ENCODE measurements at regions not wholly inside any gene's neighbourhood (a gene's known extent, or its start where the extent isn't known, plus 50 kb on each side); places are given as distances from the start of the nearest gene placed in this dataset.

DNA sequence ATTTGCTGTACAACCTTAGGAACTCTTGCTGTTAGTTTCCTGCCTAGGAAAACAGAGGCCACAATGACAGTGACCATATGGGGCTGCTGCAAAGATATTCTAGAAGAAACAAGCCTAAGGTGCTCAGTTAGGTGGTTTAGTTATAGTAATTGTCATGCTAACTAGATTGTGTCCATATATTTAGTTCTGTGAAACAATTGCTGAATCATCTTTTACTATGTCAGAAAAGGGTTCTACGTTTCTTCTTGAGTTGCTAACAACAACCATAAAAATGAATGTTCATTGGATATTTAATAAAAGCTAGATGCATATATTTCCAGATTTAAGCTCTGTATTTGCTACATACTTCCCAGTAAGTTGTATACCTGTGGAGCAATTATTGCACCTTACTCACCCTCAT is 597.2 kb upstream of the KLHL29 start:
- no peak for TF ChIP-seq Cebpa-rat (IDR thresholded peaks at IDR 0.05)
- no peaks in the 10 kb centered on the region for H3K4me1 ChIP-seq
- no peak overlapping the region for H3K27ac ChIP-seq
- H3K9me3 ChIP-seq (replicated peaks in 1 of 11): no peaks in the 10 kb centered on the region
- H3K4me3 ChIP-seq: no peak overlapping the region
- no peaks in the 10 kb centered on the region for H4K20me1 ChIP-seq
- no peaks in the 10 kb centered on the region for H3K36me3 ChIP-seq
- H3K4me2 ChIP-seq: no peak overlapping the region
- no peaks in the 10 kb centered on the region for H3K27me3 ChIP-seq
- H3K9ac ChIP-seq: no peak overlapping the region

DNA sequence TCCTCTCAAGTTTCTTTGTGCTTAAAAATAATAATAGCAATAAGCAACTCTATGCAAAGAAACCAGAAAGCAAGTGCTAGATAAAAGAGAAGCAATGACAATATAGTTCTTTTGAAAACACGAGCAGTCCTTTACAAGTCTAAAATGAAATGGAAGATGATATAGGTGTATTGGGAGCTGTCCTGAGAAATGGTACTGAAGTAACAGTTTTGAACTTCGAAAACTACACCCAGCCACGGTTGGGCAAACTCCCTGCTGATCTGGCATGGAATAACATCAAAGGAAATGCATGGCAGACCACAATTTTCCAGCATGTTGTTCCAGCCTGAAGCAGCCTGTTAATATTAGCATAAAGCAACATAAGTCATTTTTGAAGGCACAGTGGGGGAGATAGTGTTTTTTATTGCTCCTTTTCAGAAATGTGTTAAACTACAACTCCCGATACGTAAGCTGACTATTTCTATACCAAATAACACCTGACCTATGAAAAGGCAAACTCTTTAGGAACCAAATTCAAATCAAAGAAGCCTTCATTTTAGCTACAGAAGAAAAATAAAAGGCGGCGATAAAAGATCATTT is 596.1 kb upstream of the KLHL29 start:
- Histone ChIP-seq H3K36me3 (no peaks in the 10 kb centered on the region), H3K4me2 (no peak overlapping the region), H3K9ac (no peak overlapping the region), H3K4me3 (no peak overlapping the region), H3K27me3 (no peaks in the 10 kb centered on the region), H3K9me3 (replicated peaks in 1 of 11) (no peaks in the 10 kb centered on the region), H4K20me1 (no peaks in the 10 kb centered on the region), H3K27ac (no peak overlapping the region), H3K4me1 (no peaks in the 10 kb centered on the region)
- TF ChIP-seq Cebpa-rat (IDR thresholded peaks at IDR 0.05): no peak

DNA sequence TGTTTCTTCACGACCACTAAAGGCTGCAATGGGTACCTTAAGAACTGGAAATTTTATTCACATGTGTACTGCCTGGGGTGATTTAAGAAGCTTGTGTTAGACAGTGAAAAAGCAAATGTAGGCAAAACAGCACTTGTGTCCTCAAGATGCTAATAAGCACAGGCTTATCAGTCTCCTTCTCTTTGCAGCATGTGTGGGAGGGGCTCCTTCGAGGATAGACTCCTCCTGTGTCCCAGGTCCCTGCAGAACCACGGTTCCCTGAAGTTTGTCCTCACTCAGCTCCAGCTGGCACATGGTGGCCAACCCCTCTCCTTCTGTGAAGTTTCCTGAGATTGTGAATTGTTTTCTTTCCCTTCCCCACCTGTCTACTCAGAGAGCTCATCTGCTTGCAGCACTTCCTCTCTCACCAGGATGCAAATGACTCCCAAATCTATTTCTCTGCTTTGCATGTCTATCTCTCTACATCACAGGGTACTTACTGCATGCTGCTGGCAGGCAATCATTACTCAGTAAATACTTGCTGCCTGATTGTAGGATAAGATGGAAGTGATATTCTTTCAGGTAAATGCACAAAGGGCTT is 589.6 kb upstream of the KLHL29 start:
- Histone ChIP-seq H3K4me2 (no peak overlapping the region), H3K27me3 (no peaks in the 10 kb centered on the region), H3K4me1 (no peaks in the 10 kb centered on the region), H3K36me3 (no peaks in the 10 kb centered on the region), H3K9me3 (replicated peaks in 1 of 11) (no peaks in the 10 kb centered on the region), H3K27ac (no peak overlapping the region), H4K20me1 (no peaks in the 10 kb centered on the region), H3K4me3 (no peak overlapping the region), H3K9ac (no peak overlapping the region)
- TF ChIP-seq Cebpa-rat (IDR thresholded peaks at IDR 0.05): no peak

DNA sequence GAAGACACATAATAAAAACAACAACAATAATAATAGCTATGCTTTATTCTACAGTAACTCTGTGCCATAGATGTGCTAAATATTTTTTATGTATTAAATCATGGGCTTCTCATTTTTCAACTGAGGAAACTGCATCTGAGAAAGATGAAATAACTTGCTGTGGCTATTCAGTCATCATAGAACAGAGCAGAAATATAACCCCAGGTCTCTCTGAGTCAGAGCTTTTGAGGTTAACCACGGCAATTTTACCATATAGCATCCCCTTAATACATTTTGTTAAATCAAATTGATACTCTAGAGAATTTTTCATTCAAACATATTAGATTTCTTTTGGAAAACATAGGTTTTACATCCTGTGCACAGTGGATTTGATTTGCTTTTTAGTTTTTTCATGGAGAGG is 586.6 kb upstream of the KLHL29 start:
- Histone ChIP-seq H3K27ac (no peak overlapping the region), H3K4me2 (no peak overlapping the region), H3K4me1 (no peaks in the 10 kb centered on the region), H3K4me3 (no peak overlapping the region), H3K36me3 (no peaks in the 10 kb centered on the region), H3K9ac (no peak overlapping the region), H3K9me3 (replicated peaks in 1 of 11) (no peaks in the 10 kb centered on the region), H3K27me3 (no peaks in the 10 kb centered on the region), H4K20me1 (no peaks in the 10 kb centered on the region)
- no peak for TF ChIP-seq Cebpa-rat (IDR thresholded peaks at IDR 0.05)

DNA sequence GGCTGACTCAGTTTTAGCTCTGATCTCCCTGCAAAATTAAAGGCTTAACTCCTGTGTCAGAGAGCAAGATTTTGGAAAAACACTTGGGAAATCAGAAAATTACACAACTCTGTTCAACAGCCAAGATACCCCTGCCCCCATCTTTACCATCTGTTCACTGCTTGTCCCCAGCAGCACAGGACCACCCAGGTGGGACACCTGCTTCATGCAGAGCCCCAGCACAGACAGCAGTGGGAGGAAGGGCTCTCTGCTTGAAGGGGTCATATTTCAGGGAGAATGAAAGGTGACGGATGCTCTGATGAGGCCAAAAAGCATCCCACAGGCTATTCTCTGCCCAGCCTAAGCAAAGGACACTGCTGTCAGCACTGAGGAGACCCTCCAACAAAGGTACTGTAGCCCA is 584.6 kb upstream of the KLHL29 start:
- Histone ChIP-seq H3K27ac (no peak overlapping the region), H4K20me1 (no peaks in the 10 kb centered on the region), H3K36me3 (no peaks in the 10 kb centered on the region), H3K4me3 (no peak overlapping the region), H3K4me2 (no peak overlapping the region), H3K27me3 (no peaks in the 10 kb centered on the region), H3K4me1 (no peaks in the 10 kb centered on the region), H3K9me3 (replicated peaks in 1 of 11) (peaks cover 9 to 17% (median 15%) of the 10 kb centered on the region in 11 experiments), H3K9ac (no peak overlapping the region)
- TF ChIP-seq Cebpa-rat (IDR thresholded peaks at IDR 0.05): no peak

DNA sequence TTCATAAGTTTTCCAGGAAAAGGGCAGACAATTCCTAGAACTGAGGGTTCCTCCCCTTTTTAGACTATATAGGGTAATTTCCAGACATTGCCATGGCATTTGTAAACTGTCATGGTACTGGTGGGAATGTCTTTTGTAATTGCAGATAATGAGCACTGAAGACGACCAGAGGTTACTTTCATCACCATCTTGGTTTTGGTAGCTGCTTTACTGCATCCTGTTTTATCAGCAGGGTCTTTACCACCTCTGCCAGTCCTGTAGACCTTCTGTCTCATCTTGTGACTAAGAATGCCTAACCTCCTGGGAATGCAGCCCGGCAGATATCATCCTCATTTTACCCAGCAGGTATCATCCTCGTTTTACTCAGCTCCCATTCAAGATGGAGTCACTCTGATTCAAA is 583.9 kb upstream of the KLHL29 start:
- H4K20me1 ChIP-seq: no peaks in the 10 kb centered on the region
- H3K9ac ChIP-seq: no peak overlapping the region
- H3K27ac ChIP-seq: no peak overlapping the region
- H3K4me2 ChIP-seq: no peak overlapping the region
- no peak overlapping the region for H3K4me3 ChIP-seq
- H3K27me3 ChIP-seq: no peaks in the 10 kb centered on the region
- peaks cover 16 to 24% (median 22%) of the 10 kb centered on the region in 11 experiments for H3K9me3 ChIP-seq (replicated peaks in 1 of 11)
- no peaks in the 10 kb centered on the region for H3K36me3 ChIP-seq
- H3K4me1 ChIP-seq: no peaks in the 10 kb centered on the region
- TF ChIP-seq Cebpa-rat (IDR thresholded peaks at IDR 0.05): no peak

DNA sequence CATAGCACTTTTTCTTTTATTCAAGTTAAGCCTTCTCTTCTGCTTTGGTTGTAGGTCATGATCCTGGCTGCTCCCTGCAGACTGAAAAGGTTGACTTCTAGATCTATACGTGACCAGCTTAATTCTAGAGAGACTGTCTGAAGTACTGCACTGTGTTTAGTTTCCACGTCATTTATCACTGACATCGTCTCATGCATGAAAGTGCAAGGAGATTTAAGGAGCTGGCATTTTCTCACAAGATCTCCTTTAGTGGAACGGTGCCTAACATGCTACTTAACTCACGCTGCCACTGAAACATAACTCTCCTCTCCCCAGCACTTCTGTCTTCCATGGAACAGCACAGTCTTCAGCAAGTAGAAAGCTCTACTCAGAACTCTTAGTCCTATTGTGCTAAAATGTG is 583.0 kb upstream of the KLHL29 start:
- Histone ChIP-seq H3K4me1 (no peaks in the 10 kb centered on the region), H3K36me3 (no peaks in the 10 kb centered on the region), H4K20me1 (no peaks in the 10 kb centered on the region), H3K9me3 (replicated peaks in 1 of 11) (peaks cover 25 to 32% (median 31%) of the 10 kb centered on the region in 11 experiments), H3K4me3 (no peak overlapping the region), H3K27me3 (no peaks in the 10 kb centered on the region), H3K27ac (no peak overlapping the region), H3K4me2 (no peak overlapping the region), H3K9ac (no peak overlapping the region)
- no peak for TF ChIP-seq Cebpa-rat (IDR thresholded peaks at IDR 0.05)

DNA sequence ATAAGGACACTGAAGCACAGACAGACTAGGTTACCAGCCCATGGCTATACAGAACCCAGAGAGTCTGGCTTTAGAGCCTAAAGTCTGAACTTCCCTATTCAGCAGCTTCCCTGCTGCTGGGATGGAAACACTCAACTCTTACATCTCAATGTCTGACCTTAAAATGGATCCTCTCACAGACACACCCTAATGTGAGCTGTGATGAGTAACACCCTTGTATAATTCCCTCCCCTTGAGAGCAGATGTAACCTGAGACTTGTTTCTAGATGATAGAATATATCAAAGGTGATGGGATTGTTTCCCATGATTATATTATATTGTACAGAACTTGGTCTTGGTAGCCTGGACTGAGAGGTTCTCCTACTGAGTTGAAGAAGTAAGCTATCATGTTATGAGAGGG is 577.1 kb upstream of the KLHL29 start:
- H3K9me3 ChIP-seq (replicated peaks in 1 of 11): peaks cover 34 to 44% (median 39%) of the 10 kb centered on the region in 11 experiments
- H3K4me1 ChIP-seq: peaks cover 0 to 8% (median 0%) of the 10 kb centered on the region in 10 experiments; a peak in 3 of 20 replicates
- H3K27ac ChIP-seq: no peak overlapping the region
- no peak overlapping the region for H3K9ac ChIP-seq
- no peak overlapping the region for H3K4me2 ChIP-seq
- H3K4me3 ChIP-seq: no peak overlapping the region
- TF ChIP-seq Cebpa-rat (IDR thresholded peaks at IDR 0.05): no peak
- H3K36me3 ChIP-seq: no peaks in the 10 kb centered on the region
- no peaks in the 10 kb centered on the region for H3K27me3 ChIP-seq
- H4K20me1 ChIP-seq: no peaks in the 10 kb centered on the region

DNA sequence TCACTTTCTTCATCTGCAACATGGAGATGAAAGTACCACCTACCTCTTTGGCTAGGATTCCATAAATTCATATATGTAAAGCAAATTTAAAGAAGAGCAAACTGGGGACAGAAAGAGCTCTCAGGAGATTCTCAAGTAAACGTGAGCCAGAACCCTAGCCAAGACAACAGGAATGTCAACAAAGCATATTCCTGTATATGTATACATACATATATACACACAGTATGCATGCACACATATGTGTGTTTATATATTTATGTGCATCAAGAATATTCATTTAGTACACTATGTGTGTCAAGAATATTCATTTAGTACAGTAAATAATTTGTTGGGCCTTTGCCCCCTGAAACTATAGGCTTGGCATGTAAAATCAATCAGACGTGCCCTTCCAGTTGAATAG is 574.4 kb upstream of the KLHL29 start:
- Histone ChIP-seq H3K4me3 (no peak overlapping the region), H3K36me3 (no peaks in the 10 kb centered on the region), H3K9me3 (replicated peaks in 1 of 11) (peaks cover 20 to 27% (median 23%) of the 10 kb centered on the region in 11 experiments), H3K4me1 (peaks cover 0 to 8% (median 0%) of the 10 kb centered on the region in 10 experiments; a peak in 3 of 20 replicates), H3K9ac (no peak overlapping the region), H3K27me3 (no peaks in the 10 kb centered on the region), H4K20me1 (no peaks in the 10 kb centered on the region), H3K4me2 (no peak overlapping the region), H3K27ac (no peak overlapping the region)
- no peak for TF ChIP-seq Cebpa-rat (IDR thresholded peaks at IDR 0.05)

DNA sequence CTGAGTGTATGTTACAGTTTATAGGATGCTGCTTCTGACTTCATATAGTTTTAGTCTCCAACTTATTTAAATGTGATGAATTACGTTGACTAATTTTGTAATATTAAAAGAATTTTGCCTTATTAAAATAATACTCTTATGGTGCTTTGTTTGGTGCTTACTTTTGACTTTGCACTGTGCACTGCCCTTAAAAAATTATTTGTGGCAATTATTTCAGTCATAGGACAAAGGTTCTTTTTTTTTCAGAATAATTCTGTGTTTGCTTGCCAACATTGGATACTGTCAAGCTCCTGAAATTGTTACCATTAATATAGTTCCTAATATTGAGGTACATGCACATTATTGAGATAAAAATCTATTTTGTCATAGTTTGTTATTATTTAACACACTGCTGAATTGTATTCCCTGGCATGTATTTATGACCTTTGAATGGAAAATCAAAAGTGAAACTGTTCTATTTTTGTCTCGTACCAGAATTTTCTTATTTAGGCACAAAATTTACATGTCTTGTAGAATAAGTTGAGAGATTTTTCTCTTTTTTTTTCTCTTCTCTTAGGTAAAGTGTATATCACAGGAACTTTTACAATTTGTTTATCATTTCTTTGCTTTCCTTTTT is 572.8 kb upstream of the KLHL29 start:
- Histone ChIP-seq H3K9ac (no peak overlapping the region), H3K4me3 (no peak overlapping the region), H3K27ac (no peak overlapping the region), H4K20me1 (no peaks in the 10 kb centered on the region), H3K4me1 (peaks cover 0 to 8% (median 0%) of the 10 kb centered on the region in 10 experiments; a peak in 3 of 20 replicates), H3K4me2 (no peak overlapping the region), H3K27me3 (no peaks in the 10 kb centered on the region), H3K9me3 (replicated peaks in 1 of 11) (peaks cover 4 to 11% (median 7%) of the 10 kb centered on the region in 11 experiments), H3K36me3 (no peaks in the 10 kb centered on the region)
- TF ChIP-seq Cebpa-rat (IDR thresholded peaks at IDR 0.05): no peak
